ENCODE measurements at regions not wholly inside any gene's neighbourhood (a gene's known extent, or its start where the extent isn't known, plus 50 kb on each side); places are given as distances from the start of the nearest gene placed in this dataset.

DNA sequence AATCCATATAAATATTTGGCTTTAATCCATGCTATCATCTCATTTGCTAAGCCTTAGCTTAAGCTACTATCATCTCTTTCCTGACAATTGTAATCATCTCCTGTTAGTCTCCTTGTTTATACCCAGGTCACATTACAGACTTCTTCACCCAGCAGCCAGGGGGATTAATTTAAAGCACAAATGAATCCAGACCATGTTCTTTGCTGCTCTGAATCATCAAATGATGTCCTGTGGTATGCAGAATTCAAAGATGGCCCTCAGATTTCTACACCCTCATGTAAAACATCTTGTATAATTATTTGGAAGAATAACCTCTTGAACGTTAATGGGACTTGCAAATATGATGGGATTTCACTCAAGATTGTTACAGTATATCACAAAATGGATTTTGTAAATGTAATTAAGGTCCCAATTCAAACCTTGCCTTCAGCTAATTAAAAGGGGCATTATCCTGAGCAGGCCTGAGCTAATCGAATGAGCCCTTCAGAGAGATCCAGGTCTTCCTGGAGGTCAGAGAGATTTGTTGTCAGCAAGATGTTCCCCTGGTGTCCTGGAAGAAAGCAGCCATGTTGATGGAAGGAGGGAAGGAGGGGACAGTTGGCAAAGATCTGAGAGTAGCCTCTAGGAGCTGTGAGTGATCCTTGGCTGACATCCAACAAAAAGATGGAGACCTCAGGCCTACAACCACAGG lies 241.1 kb upstream of the MMADHC start:
- no peaks in the 10 kb centered on the region for H3K27me3 Mint-ChIP-seq (ENCODE audit: low read depth)
- no peak overlapping the region for H3K4me3 Mint-ChIP-seq
- DNase-seq (ENCODE audit: low spot score): no peak
- H3K9me3 Mint-ChIP-seq: no peaks in the 10 kb centered on the region
- H3K27ac Mint-ChIP-seq: no peak overlapping the region
- H3K36me3 Mint-ChIP-seq (ENCODE audit: low read depth): no peaks in the 10 kb centered on the region
- H3K4me1 Mint-ChIP-seq (ENCODE audit: low read depth): no peaks in the 10 kb centered on the region

DNA sequence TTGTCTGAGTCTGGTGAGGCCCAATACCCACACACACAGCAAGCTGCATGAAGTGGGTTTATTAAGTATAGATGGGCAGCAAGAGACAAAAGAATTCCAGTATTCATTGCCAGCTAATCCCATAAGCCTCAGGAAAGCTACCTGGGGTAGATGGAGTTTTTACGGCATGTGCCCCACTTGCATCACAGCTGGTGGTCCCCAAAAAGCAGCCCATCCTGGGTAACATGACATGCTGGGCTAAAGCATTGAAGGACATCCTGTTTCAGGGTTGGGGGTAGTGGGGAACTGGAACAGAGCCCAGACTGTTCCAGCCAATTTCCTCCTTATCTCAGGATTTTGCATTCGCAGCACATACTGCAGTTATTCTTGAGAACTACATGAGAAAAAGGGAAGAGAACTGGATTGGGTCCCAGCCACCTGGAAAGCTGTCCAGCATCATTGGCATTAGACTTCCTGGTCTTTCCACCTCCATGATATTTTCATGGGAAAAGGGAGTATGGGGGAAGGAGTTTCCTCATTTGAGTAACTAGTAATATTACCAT lies 240.1 kb upstream of the MMADHC start:
- DNase-seq (ENCODE audit: low spot score): no peak
- Mint-ChIP-seq H3K27me3 (ENCODE audit: low read depth) (no peaks in the 10 kb centered on the region), H3K27ac (no peak overlapping the region), H3K4me3 (no peak overlapping the region), H3K36me3 (ENCODE audit: low read depth) (no peaks in the 10 kb centered on the region), H3K9me3 (peaks cover 1% of the 10 kb centered on the region), H3K4me1 (ENCODE audit: low read depth) (no peaks in the 10 kb centered on the region)

DNA sequence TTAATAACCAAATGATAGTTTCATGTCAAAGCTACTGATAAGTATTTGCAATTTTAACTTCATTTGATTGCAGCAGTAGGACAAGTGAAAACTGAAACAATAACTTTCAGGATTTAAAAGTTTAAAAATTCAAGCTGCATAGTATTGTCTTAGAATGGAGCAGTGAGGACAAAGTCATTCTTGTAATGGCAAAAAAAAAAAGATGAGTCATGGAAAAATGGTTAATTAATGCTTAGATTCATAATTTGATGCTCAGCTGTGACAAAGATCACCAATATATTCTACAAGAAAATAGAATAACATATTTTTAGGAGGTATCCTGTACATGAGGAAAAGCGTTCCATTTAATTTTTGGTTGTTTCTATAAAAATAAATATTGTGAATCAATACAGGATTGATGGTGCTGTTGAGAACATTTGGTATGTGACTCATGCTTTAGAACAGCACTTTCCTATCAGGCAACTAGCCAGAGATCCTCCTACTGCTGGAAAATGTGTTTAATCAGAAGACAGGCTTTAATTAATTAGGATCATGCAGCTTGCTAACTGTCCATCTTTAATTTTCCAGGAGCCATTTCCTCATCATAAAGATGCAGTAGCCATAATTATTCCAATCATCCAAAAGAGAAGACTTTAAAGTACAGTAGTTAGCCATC lies 239.0 kb upstream of the MMADHC start:
- Mint-ChIP-seq H3K36me3 (ENCODE audit: low read depth) (no peaks in the 10 kb centered on the region), H3K4me3 (no peak overlapping the region), H3K27me3 (ENCODE audit: low read depth) (no peaks in the 10 kb centered on the region), H3K9me3 (peaks cover 7% of the 10 kb centered on the region), H3K27ac (no peak overlapping the region), H3K4me1 (ENCODE audit: low read depth) (no peaks in the 10 kb centered on the region)
- no peak for DNase-seq (ENCODE audit: low spot score)

DNA sequence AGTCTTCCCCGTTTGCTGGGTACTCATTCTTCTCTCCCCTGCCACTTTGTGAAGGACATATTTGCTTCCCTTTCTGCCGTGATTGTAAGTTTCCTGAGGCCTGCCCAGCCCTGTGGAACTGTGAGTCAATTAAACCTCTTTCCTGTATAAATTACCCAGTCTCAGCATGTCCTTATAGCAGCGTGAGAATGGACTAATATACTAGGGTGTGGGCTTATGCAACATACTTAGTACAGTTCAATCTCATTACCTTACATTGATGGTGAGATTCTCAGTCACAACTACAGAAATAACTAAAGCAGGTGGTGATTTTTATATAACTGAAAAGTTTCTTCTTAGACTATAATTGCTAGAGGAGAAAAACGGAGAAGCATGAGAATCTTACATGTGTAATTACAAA lies 237.9 kb upstream of the MMADHC start:
- Mint-ChIP-seq H3K4me3 (no peak overlapping the region), H3K27ac (no peak overlapping the region), H3K27me3 (ENCODE audit: low read depth) (no peaks in the 10 kb centered on the region), H3K36me3 (ENCODE audit: low read depth) (no peaks in the 10 kb centered on the region), H3K9me3 (peaks cover 7% of the 10 kb centered on the region), H3K4me1 (ENCODE audit: low read depth) (no peaks in the 10 kb centered on the region)
- DNase-seq (ENCODE audit: low spot score): no peak

DNA sequence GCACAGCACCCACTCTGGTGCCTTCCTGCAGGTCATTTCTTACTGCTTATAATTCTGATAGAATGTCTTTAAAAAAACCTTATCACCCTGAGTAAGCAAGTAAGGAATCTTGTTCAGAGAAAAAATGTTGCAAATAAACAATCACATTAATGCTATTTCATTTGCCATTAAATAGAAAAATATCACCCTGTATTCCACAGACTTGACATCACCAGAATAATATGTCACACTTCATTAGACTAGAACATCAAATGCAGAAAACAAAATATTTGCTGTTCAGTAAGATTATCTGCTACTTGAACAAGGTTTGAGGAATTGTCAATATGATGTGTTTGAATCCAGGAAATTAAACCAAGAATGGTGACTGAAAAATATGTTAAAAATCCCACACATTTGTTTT lies 236.6 kb upstream of the MMADHC start:
- H3K27ac Mint-ChIP-seq: no peak overlapping the region
- no peaks in the 10 kb centered on the region for H3K4me1 Mint-ChIP-seq (ENCODE audit: low read depth)
- H3K9me3 Mint-ChIP-seq: peaks cover 7% of the 10 kb centered on the region
- no peak overlapping the region for H3K4me3 Mint-ChIP-seq
- no peaks in the 10 kb centered on the region for H3K27me3 Mint-ChIP-seq (ENCODE audit: low read depth)
- DNase-seq (ENCODE audit: low spot score): no peak
- H3K36me3 Mint-ChIP-seq (ENCODE audit: low read depth): no peaks in the 10 kb centered on the region

DNA sequence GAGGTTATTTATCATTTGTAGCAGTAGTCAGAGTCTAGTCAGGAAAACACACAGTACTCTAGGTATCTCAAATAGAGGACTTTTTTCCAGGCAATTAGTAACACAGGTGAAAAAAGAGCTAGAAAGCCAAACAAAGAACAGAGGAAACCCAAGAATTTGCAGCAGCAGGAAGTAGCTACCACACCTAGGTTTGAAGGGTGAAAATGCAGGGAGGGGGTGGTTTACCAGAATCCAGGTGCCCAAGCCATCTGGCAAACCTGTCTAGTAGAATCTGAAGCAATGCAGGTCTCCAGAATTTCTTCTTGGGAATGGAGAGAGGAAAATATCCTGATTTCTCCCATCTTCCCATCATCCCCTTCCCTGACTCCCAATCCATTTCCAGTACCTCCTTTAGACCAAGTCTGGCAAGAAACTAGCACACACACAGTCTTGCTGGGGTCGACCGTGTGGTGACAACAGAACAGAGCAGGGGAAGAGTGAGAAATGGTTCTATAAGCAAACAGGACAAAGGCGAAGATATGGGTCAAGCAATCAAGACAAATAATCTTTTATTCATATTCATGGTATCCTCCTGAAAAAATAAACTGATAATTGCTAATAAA lies 231.9 kb upstream of the MMADHC start:
- H3K27me3 Mint-ChIP-seq (ENCODE audit: low read depth): no peaks in the 10 kb centered on the region
- H3K9me3 Mint-ChIP-seq: peaks cover 7% of the 10 kb centered on the region
- no peak overlapping the region for H3K27ac Mint-ChIP-seq
- H3K36me3 Mint-ChIP-seq (ENCODE audit: low read depth): no peaks in the 10 kb centered on the region
- H3K4me1 Mint-ChIP-seq (ENCODE audit: low read depth): no peaks in the 10 kb centered on the region
- no peak for DNase-seq (ENCODE audit: low spot score)
- H3K4me3 Mint-ChIP-seq: no peak overlapping the region

DNA sequence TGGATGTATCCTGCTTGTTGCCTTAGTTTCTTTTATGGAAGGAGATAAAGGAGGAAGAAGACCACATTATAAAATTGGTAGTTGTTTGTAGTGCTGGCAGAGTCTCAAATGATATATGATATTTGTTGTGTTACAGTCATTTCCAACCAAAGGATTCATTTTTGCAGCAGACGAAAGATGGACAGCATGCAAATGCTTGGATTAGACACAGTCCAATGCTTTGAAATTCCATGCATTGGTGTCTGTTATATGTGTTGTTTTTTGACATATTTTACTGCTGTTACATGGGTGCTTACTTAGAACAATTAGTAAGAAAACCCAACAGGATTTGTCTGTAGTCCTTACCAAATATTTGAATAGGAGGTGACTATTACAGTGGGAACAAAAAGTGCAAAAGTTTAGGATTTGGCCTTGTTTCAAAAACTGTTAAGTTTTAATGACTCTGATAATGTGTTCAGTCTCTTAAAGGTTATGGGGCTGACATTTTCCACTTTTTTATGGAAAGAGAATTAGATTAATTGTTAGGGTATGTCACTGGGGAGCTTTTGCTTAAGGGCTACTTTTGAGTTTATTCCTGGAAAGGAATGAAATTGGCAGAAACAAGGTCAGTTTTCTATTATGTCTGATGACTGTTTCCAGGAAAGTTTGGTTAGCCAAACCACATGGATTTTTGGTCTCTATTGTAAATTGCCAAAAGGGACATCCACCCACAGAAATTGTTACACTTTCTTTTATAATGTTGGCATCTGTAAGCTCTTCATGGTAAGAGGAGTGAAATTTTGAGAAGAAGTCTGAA lies 229.4 kb upstream of the MMADHC start:
- Mint-ChIP-seq H3K4me3 (no peak overlapping the region), H3K27me3 (ENCODE audit: low read depth) (no peaks in the 10 kb centered on the region), H3K27ac (no peak overlapping the region), H3K36me3 (ENCODE audit: low read depth) (no peaks in the 10 kb centered on the region), H3K4me1 (ENCODE audit: low read depth) (no peaks in the 10 kb centered on the region), H3K9me3 (no peaks in the 10 kb centered on the region)
- no peak for DNase-seq (ENCODE audit: low spot score)

DNA sequence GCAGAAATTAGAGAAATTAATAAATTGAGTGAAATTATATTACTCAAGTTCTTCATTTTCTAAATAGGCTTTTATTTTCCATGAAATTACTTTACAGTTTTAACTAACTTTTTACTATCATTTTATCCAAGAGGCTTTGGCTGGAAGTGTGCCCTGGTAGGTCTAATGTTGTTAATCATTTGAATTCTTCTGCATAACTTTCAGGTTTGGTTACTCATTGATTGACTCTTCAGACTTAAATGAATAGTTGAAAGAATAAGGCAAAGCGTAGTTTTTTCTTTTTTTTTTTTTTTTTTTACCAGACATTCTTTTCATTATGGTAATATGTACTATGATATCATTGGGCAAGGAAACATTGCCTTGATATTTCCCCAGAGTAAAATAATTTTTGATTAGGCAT lies 228.4 kb upstream of the MMADHC start:
- Mint-ChIP-seq H3K27me3 (ENCODE audit: low read depth) (no peaks in the 10 kb centered on the region), H3K36me3 (ENCODE audit: low read depth) (no peaks in the 10 kb centered on the region), H3K4me3 (no peak overlapping the region), H3K27ac (no peak overlapping the region), H3K9me3 (no peaks in the 10 kb centered on the region), H3K4me1 (ENCODE audit: low read depth) (no peaks in the 10 kb centered on the region)
- no peak for DNase-seq (ENCODE audit: low spot score)

DNA sequence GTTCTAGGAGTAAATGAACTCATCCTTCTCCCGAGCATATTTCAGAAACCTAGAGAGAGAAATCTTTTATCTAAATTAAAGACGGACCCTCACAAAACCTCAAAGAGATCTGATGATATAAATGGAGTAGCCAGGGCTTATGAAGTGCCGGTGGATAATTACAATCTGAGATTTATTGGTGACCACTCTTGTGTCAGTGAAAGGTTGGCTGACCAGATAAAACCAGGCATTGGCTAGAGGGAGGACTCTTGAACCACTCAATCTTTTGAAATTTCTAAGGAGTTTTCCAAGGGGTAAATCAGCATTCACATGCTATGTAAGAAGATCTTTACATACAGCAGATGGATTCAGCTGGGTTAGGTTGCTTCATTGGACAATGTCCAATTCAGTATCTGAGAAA lies 227.3 kb upstream of the MMADHC start:
- Mint-ChIP-seq H3K27me3 (ENCODE audit: low read depth) (no peaks in the 10 kb centered on the region), H3K9me3 (no peaks in the 10 kb centered on the region), H3K4me3 (no peak overlapping the region), H3K27ac (no peak overlapping the region), H3K36me3 (ENCODE audit: low read depth) (no peaks in the 10 kb centered on the region), H3K4me1 (ENCODE audit: low read depth) (no peaks in the 10 kb centered on the region)
- DNase-seq (ENCODE audit: low spot score): no peak

DNA sequence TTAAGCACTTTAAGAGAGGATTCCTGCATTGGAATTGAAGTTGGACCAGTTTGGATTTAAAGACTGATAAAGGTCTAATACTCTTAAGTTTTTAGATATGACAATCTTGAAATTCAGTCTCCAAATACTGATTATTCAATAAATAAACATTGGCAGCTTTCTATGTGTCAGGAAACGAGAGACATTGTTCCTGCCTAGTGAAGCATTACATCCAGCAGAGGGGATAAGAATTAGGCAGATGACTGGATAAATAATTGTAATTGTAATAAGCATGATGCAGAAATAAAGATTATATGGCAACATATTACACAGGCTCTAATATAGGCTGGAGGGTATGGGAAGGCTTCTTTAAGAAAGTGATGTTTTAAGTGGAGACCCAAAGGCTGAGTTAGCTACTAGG lies 226.5 kb upstream of the MMADHC start:
- no peaks in the 10 kb centered on the region for H3K27me3 Mint-ChIP-seq (ENCODE audit: low read depth)
- H3K4me3 Mint-ChIP-seq: no peak overlapping the region
- no peaks in the 10 kb centered on the region for H3K36me3 Mint-ChIP-seq (ENCODE audit: low read depth)
- H3K9me3 Mint-ChIP-seq: no peaks in the 10 kb centered on the region
- H3K27ac Mint-ChIP-seq: no peak overlapping the region
- H3K4me1 Mint-ChIP-seq (ENCODE audit: low read depth): no peaks in the 10 kb centered on the region
- DNase-seq (ENCODE audit: low spot score): no peak

DNA sequence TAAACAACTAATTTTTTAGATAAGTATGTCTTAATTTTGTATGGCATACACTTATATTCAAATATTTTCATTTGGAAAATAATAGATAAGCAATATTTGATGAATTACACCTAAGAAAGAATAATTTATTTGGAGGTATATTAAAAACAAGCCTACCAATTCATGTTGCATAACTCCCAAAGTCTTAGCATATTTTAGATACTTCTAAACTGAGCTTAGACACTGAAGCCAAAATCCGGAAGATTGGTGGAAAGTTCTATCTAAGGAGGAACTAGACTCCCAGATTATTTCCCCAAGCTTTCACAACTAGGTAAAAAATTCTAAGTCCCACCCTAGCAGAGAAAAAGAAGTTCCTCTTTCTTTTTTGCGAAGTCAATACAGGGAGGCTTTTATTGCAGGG lies 221.0 kb upstream of the MMADHC start:
- no peaks in the 10 kb centered on the region for H3K4me1 Mint-ChIP-seq (ENCODE audit: low read depth)
- H3K9me3 Mint-ChIP-seq: no peaks in the 10 kb centered on the region
- H3K36me3 Mint-ChIP-seq (ENCODE audit: low read depth): no peaks in the 10 kb centered on the region
- no peak overlapping the region for H3K4me3 Mint-ChIP-seq
- DNase-seq (ENCODE audit: low spot score): no peak
- H3K27ac Mint-ChIP-seq: no peak overlapping the region
- H3K27me3 Mint-ChIP-seq (ENCODE audit: low read depth): no peaks in the 10 kb centered on the region

DNA sequence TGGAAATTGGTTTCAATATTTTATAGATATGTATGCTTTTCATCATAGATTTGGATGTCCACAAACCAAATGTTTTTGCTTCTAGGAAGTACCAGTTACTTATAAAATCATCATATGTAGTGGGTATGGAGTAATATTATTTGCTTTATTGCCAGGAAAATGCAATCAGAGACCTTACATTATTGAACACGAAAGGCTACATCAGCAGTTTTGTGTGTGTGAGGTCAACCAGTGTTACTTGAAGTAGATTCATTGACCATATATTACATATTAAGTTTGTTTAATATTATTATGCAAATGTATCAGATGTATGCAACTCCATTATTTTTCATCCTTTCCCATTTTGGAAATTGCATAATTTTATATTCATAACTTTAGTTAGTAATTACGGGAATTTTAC lies 219.1 kb upstream of the MMADHC start:
- Mint-ChIP-seq H3K27ac (no peak overlapping the region), H3K36me3 (ENCODE audit: low read depth) (no peaks in the 10 kb centered on the region), H3K27me3 (ENCODE audit: low read depth) (no peaks in the 10 kb centered on the region), H3K9me3 (no peaks in the 10 kb centered on the region), H3K4me3 (no peak overlapping the region), H3K4me1 (ENCODE audit: low read depth) (no peaks in the 10 kb centered on the region)
- no peak for DNase-seq (ENCODE audit: low spot score)

DNA sequence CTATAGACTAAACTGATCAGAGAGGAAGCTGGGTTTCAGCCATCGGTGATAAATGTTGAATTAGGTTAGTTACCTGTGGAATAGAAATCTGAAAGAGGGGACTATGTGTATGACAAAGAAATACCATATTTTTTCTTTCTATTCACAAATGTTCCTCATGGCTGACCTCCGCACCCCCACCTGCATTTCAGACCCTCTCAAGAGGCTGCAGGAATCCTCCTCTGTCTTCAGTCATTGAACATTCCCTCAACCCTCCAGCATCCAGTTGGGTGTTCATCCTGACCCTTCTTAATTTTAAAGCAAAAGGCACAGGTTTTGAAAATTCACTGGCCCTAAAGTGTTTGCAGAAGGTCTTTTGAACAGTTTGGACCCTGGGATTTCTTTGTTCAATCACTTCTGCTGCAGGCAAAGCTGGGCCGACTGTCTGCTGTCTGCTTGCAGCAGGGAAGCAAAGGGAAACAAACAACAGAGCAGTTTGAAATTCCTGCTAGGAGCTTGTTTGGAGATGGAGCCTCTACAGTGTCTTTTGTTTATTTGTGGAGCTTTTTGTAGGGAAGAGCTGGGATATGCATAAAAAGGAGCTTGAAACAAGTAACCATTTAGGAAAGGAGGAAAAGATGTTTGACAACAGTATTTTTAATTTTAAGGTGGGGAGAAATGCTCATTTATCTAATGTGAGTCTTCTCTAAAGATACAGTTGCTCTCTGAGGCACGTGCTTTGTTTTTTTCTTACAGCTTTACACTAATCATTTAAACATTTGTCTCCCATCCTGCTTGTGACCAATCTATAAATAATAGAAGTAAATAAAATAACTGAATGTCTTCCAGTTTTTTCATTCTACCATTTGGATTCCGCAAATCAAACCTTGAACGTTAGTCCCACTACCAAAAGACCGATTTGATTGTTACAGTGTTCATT lies 213.3 kb upstream of the MMADHC start:
- Mint-ChIP-seq H3K27ac (no peak overlapping the region), H3K36me3 (ENCODE audit: low read depth) (no peaks in the 10 kb centered on the region), H3K4me1 (ENCODE audit: low read depth) (no peaks in the 10 kb centered on the region), H3K9me3 (no peaks in the 10 kb centered on the region), H3K27me3 (ENCODE audit: low read depth) (no peaks in the 10 kb centered on the region), H3K4me3 (no peak overlapping the region)
- no peak for DNase-seq (ENCODE audit: low spot score)
